ENCODE measurements at regions not wholly inside any gene's neighbourhood (a gene's known extent, or its start where the extent isn't known, plus 50 kb on each side); places are given as distances from the start of the nearest gene placed in this dataset.
A peak's percentile ranks its signal among the peaks of the same experiment; 100 is the strongest.

GRCh38 chr18:38481576-38481975 is 916.0 kb upstream of the CELF4 start:
- DNase-seq: peak in 27 of 56 donors; percentile 1 to 63 (median 20)

GRCh38 chr18:38475686-38476085 is 910.1 kb upstream of the CELF4 start:
- DNase-seq: no peak

GRCh38 chr18:38473535-38473934 is 907.9 kb upstream of the CELF4 start:
- no peak for DNase-seq

GRCh38 chr18:38470421-38470820 is 904.8 kb upstream of the CELF4 start:
- DNase-seq: no peak

GRCh38 chr18:38466426-38466825 is 900.8 kb upstream of the CELF4 start:
- no peak for DNase-seq

- DNase-seq: no peak
Measured at GRCh38 chr18:38464024-38464423, 898.4 kb upstream of the CELF4 start.

- no peak for DNase-seq
Measured at GRCh38 chr18:38460657-38461056, 895.1 kb upstream of the CELF4 start.

- peak in 7 of 56 donors; percentile 3 to 14 (median 9) for DNase-seq
Measured at GRCh38 chr18:38459131-38459994, 893.8 kb upstream of the CELF4 start.

- no peak for DNase-seq
Measured at GRCh38 chr18:38458698-38459097, 893.1 kb upstream of the CELF4 start.

- DNase-seq: peak in 1 of 56 donors; percentile 6
Measured at GRCh38 chr18:38456253-38456652, 890.7 kb upstream of the CELF4 start.

GRCh38 chr18:38454764-38455469 is 889.3 kb upstream of the CELF4 start:
- DNase-seq: no peak

GRCh38 chr18:38453880-38454279 is 888.3 kb upstream of the CELF4 start:
- no peak for DNase-seq

GRCh38 chr18:38450876-38451275 is 885.3 kb upstream of the CELF4 start:
- no peak for DNase-seq

- no peak for DNase-seq
Measured at GRCh38 chr18:38445804-38446145, 880.2 kb upstream of the CELF4 start.

- no peak for DNase-seq
Measured at GRCh38 chr18:38444971-38445803, 879.6 kb upstream of the CELF4 start.

GRCh38 chr18:38427736-38428135 is 862.1 kb upstream of the CELF4 start:
- DNase-seq: no peak

GRCh38 chr18:38427234-38427633 is 861.6 kb upstream of the CELF4 start:
- peak in 8 of 56 donors; percentile 0 to 21 (median 6) for DNase-seq

- no peak for DNase-seq
Measured at GRCh38 chr18:38421872-38422615, 856.4 kb upstream of the CELF4 start.

GRCh38 chr18:38421021-38421420 is 855.4 kb upstream of the CELF4 start:
- no peak for DNase-seq

- no peak for DNase-seq
Measured at GRCh38 chr18:38420611-38421010, 855.0 kb upstream of the CELF4 start.

- DNase-seq: no peak
Measured at GRCh38 chr18:38415811-38416210, 850.2 kb upstream of the CELF4 start.
